HG03457 (cell line): ENCODE measurements at regions not wholly inside any gene's neighbourhood (a gene's known extent, or its start where the extent isn't known, plus 50 kb on each side); places are given as distances from the start of the nearest gene placed in this dataset.
A peak's percentile ranks its signal among the peaks of the same experiment; 100 is the strongest.

Source experiments
- ATAC-seq: cut with Tn5 transposase; IDR thresholded peaks from one replicate; pipeline ENCODE4 v1.9.1; 2021; ENCODE audit warnings: moderate number of reproducible peaks; ENCODE audit not compliant: unreplicated experiment

GRCh38 chr6:21420146-21420878 lies 173.2 kb upstream of the SOX4 start:
- ATAC-seq, result no peak

- ATAC-seq, result no peak
Observed at GRCh38 chr6:21420926-21421325, 172.6 kb upstream of the SOX4 start.

GRCh38 chr6:21423106-21423854 lies 170.3 kb upstream of the SOX4 start:
- no peak for ATAC-seq

- ATAC-seq, result no peak
Observed at GRCh38 chr6:21426841-21427490, 166.6 kb upstream of the SOX4 start.

GRCh38 chr6:21429291-21429690 lies 164.3 kb upstream of the SOX4 start:
- no peak for ATAC-seq

- ATAC-seq, result no peak
Observed at GRCh38 chr6:21431526-21431925, 162.0 kb upstream of the SOX4 start.

- no peak for ATAC-seq
Observed at GRCh38 chr6:21436625-21437024, 156.9 kb upstream of the SOX4 start.

- ATAC-seq, result no peak
Observed at GRCh38 chr6:21437581-21437980, 156.0 kb upstream of the SOX4 start.

- peak; percentile 97 for ATAC-seq
Observed at GRCh38 chr6:21438237-21438985, 155.1 kb upstream of the SOX4 start.

- ATAC-seq, result peak; percentile 59
Observed at GRCh38 chr6:21438986-21439352, 154.6 kb upstream of the SOX4 start.

- ATAC-seq, result no peak
Observed at GRCh38 chr6:21441386-21441785, 152.2 kb upstream of the SOX4 start.

GRCh38 chr6:21442874-21443273 lies 150.7 kb upstream of the SOX4 start:
- no peak for ATAC-seq

GRCh38 chr6:21444711-21445260 lies 148.8 kb upstream of the SOX4 start:
- no peak for ATAC-seq

- ATAC-seq, result no peak
Observed at GRCh38 chr6:21447987-21448386, 145.6 kb upstream of the SOX4 start.

- ATAC-seq, result no peak
Observed at GRCh38 chr6:21448485-21449109, 145.0 kb upstream of the SOX4 start.

- ATAC-seq, result no peak
Observed at GRCh38 chr6:21450149-21450548, 143.4 kb upstream of the SOX4 start.

- ATAC-seq, result no peak
Observed at GRCh38 chr6:21450628-21451027, 142.9 kb upstream of the SOX4 start.

- no peak for ATAC-seq
Observed at GRCh38 chr6:21451546-21452013, 142.0 kb upstream of the SOX4 start.

- ATAC-seq, result no peak
Observed at GRCh38 chr6:21454262-21454661, 139.3 kb upstream of the SOX4 start.

- ATAC-seq, result no peak
Observed at GRCh38 chr6:21455071-21455470, 138.5 kb upstream of the SOX4 start.
